Large intestine (tissue), 3 donors: ENCODE measurements at regions not wholly inside any gene's neighbourhood (a gene's known extent, or its start where the extent isn't known, plus 50 kb on each side); places are given as distances from the start of the nearest gene placed in this dataset.

Source experiments
- DNase-seq, 2 donors: peaks; one replicate each; pipeline versions ENCODE4 v3.0.0 to v3.0.0-alpha.2; 2013
- H3K27ac ChIP-seq: one replicate; pipeline ENCODE4 v1.5.1; 2013; ENCODE audit warnings: low read length
- H3K27me3 ChIP-seq: 2 replicates; pipeline ENCODE4 v1.6.1; 2013; ENCODE audit warnings: low read length; ENCODE audit not compliant: control insufficient read depth, insufficient read depth
- H3K36me3 ChIP-seq: 2 replicates; pipeline ENCODE4 v1.6.1; 2013; ENCODE audit warnings: low read length; ENCODE audit not compliant: control insufficient read depth, insufficient read depth
- H3K4me1 ChIP-seq: one replicate; pipeline ENCODE4 v1.6.1; 2013; ENCODE audit warnings: low read length; ENCODE audit not compliant: control insufficient read depth, insufficient read depth
- H3K4me3 ChIP-seq: one replicate; pipeline ENCODE4 v1.5.1; 2013; ENCODE audit warnings: low read length
- H3K9me3 ChIP-seq: one replicate; pipeline ENCODE4 v1.6.1; 2013; ENCODE audit warnings: mild to moderate bottlenecking, low read depth, low read length, moderate library complexity; ENCODE audit not compliant: control insufficient read depth
- WGBS: methylation state at CpG from one replicate; pipeline ENCODE4 v1.1.5; 2013; ENCODE audit warnings: low lambda C conversion rate; ENCODE audit not compliant: insufficient coverage; 5-methylcytosine and 5-hydroxymethylcytosine counted together

GRCh38 chr4:32417113-32417704 is 1697.0 kb downstream of the PCDH7 start:
- 90% methylated on average over 2 of the region's 3 CpGs for WGBS
- Histone ChIP-seq H3K27ac (no peak overlapping the region), H3K4me1 (no peaks in the 10 kb centered on the region), H3K9me3 (no peaks in the 10 kb centered on the region), H3K4me3 (no peak overlapping the region), H3K36me3 (no peaks in the 10 kb centered on the region), H3K27me3 (no peaks in the 10 kb centered on the region)
- DNase-seq = no peak

DNA sequence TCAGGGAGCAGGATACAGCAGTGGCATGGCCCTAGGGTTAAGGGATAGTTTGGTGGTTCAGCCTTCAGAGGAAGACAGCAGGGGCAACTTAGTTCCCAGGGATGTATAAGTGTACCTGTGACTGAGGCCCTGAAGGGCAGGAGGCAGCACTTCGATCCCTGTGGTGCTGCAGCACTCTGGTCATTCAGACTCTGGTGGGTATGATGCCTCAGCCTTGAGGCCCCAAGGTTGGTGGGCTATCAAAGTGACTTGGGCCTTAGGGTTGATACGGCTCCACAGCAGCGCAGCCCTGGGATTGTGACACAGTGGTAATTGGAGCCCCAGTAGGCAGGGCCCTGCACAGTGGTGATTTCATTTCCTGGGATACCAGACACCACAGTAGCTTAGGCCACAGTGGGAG is 1703.1 kb downstream of the PCDH7 start:
- WGBS = no CpG with 5 or more reads among the region's 3 CpGs

GRCh38 chr4:32425243-32425642 is 1705.1 kb downstream of the PCDH7 start:
- no peak overlapping the region for H3K27ac ChIP-seq
- DNase-seq = no peak
- H3K36me3 ChIP-seq = no peaks in the 10 kb centered on the region
- no peaks in the 10 kb centered on the region for H3K4me1 ChIP-seq
- H3K9me3 ChIP-seq = peaks cover 3% of the 10 kb centered on the region
- WGBS = 79% methylated on average over 3 of the region's 3 CpGs
- H3K4me3 ChIP-seq = no peak overlapping the region
- H3K27me3 ChIP-seq = no peaks in the 10 kb centered on the region

More for the DNA sequence above, 1703.1 kb downstream of the PCDH7 start:
- Histone ChIP-seq H3K9me3 (peaks cover 3% of the 10 kb centered on the region), H3K4me1 (no peaks in the 10 kb centered on the region), H3K4me3 (no peak overlapping the region), H3K36me3 (no peaks in the 10 kb centered on the region), H3K27ac (no peak overlapping the region), H3K27me3 (no peaks in the 10 kb centered on the region)
- no peak for DNase-seq

GRCh38 chr4:32427566-32427965 is 1707.4 kb downstream of the PCDH7 start:
- 100% methylated on average over 3 of the region's 7 CpGs for WGBS
- Histone ChIP-seq H3K27ac (no peak overlapping the region), H3K36me3 (no peaks in the 10 kb centered on the region), H3K27me3 (no peaks in the 10 kb centered on the region), H3K9me3 (peaks cover 3% of the 10 kb centered on the region), H3K4me1 (no peaks in the 10 kb centered on the region), H3K4me3 (no peak overlapping the region)
- no peak for DNase-seq

DNA sequence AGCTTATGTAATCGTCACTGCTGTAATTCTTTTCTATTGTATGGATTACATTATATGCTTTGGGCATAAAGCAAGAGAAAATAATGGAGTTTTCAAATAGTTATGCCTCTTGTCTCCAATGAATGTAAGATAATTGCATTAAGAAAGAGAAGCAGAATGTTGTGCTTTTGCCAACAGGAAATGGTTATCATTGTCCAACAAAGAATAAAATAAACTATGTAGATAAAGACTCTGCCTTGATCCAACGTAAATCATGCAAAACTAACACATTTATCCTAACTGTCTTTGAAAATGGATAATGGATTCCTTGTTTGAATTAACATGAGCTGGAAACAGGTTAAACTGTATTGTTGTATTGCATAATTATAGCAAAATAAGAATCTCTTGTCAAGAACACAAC is 1709.0 kb downstream of the PCDH7 start:
- H3K27me3 ChIP-seq = no peaks in the 10 kb centered on the region
- H3K36me3 ChIP-seq = no peaks in the 10 kb centered on the region
- H3K4me3 ChIP-seq = no peak overlapping the region
- no peaks in the 10 kb centered on the region for H3K4me1 ChIP-seq
- DNase-seq = no peak
- H3K27ac ChIP-seq = no peak overlapping the region
- H3K9me3 ChIP-seq = no peaks in the 10 kb centered on the region
- WGBS = 75% methylated on average over 1 of the region's 2 CpGs

DNA sequence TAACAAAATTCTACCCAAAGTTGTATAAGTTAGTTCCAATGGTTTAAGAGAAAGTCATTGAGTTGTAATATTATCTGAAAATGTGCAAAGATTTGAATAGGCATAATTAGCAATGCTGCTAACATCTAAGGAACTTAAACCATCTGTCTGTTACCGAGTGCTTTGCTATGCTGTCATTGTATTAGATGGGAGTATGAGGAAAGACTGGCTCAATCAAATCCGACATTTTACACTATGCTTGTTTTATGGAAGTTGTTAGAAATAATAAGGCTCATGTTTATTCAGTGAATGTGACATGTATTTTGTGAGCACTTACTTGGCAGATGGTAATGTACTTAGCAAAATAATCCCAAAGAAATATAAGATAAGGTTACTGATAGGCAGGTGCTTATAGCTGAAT is 1715.1 kb downstream of the PCDH7 start:
- Histone ChIP-seq H3K4me1 (no peaks in the 10 kb centered on the region), H3K27me3 (no peaks in the 10 kb centered on the region), H3K36me3 (no peaks in the 10 kb centered on the region), H3K9me3 (no peaks in the 10 kb centered on the region), H3K27ac (no peak overlapping the region), H3K4me3 (no peak overlapping the region)
- no peak for DNase-seq
- 67% methylated on average over 1 of the region's 2 CpGs for WGBS

DNA sequence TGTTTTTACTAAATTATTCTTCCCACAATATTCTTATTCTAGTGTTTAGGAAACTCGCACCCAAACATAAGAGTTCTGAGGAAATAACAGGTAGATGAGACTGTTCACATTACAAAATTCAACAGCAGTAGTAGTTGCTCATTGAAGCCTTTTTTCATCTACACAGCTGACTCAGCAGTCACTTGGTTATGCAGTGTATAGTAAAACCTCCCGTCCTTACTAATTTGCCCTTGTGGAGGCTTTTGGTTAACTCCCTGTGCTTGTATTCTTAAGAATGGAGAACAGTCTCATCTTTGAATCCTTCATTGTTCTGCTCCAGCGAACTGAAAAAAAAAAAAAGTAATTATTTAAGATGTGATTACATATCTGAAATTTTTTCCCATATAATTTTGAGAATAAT is 1716.6 kb downstream of the PCDH7 start:
- Histone ChIP-seq H3K9me3 (no peaks in the 10 kb centered on the region), H3K4me1 (no peaks in the 10 kb centered on the region), H3K4me3 (no peak overlapping the region), H3K27ac (no peak overlapping the region), H3K27me3 (no peaks in the 10 kb centered on the region), H3K36me3 (no peaks in the 10 kb centered on the region)
- DNase-seq = no peak
- WGBS = 72% methylated on average over 2 of the region's 3 CpGs

- WGBS = 100% methylated on average over 1 of the region's 3 CpGs
- no peak overlapping the region for H3K27ac ChIP-seq
- H3K4me3 ChIP-seq = no peak overlapping the region
- no peaks in the 10 kb centered on the region for H3K9me3 ChIP-seq
- H3K4me1 ChIP-seq = no peaks in the 10 kb centered on the region
- no peaks in the 10 kb centered on the region for H3K36me3 ChIP-seq
- no peaks in the 10 kb centered on the region for H3K27me3 ChIP-seq
- DNase-seq = peak in 1 of 2 donors; percentile 2
Observed at GRCh38 chr4:32440391-32440790, 1720.2 kb downstream of the PCDH7 start.

- Histone ChIP-seq H3K27ac (no peak overlapping the region), H3K36me3 (no peaks in the 10 kb centered on the region), H3K27me3 (no peaks in the 10 kb centered on the region), H3K4me1 (no peaks in the 10 kb centered on the region), H3K4me3 (no peak overlapping the region), H3K9me3 (no peaks in the 10 kb centered on the region)
- DNase-seq = no peak
- no CpG with 5 or more reads among the region's 1 CpG for WGBS
Observed at GRCh38 chr4:32454482-32454881, 1734.3 kb downstream of the PCDH7 start.

DNA sequence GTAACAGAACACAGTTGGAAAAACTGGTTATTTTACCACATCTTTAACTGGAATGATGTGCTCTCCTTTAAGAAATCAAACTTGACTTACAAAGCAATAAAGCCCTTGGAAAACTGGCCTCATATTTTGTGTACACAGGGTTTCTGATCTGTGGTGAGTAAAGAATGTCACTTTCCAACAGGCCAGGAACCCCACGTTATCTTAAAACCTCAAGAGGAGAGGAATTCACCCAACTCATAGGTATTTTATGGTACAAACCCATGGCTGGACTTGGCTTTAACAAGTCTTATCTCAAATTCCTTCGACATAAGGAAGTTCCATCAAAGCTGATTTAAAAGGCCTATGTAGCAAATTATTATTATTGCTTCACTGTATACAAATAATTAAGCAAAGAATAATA is 1735.1 kb downstream of the PCDH7 start:
- DNase-seq = no peak
- H3K27ac ChIP-seq = no peak overlapping the region
- no peaks in the 10 kb centered on the region for H3K27me3 ChIP-seq
- H3K9me3 ChIP-seq = no peaks in the 10 kb centered on the region
- no peak overlapping the region for H3K4me3 ChIP-seq
- no peaks in the 10 kb centered on the region for H3K36me3 ChIP-seq
- no peaks in the 10 kb centered on the region for H3K4me1 ChIP-seq
- no CpG with 5 or more reads among the region's 2 CpGs for WGBS

- WGBS = no CpG with 5 or more reads among the region's 1 CpG
- no peaks in the 10 kb centered on the region for H3K4me1 ChIP-seq
- H3K4me3 ChIP-seq = no peak overlapping the region
- no peak overlapping the region for H3K27ac ChIP-seq
- DNase-seq = no peak
- no peaks in the 10 kb centered on the region for H3K9me3 ChIP-seq
- H3K36me3 ChIP-seq = no peaks in the 10 kb centered on the region
- H3K27me3 ChIP-seq = no peaks in the 10 kb centered on the region
Observed at GRCh38 chr4:32460972-32461371, 1740.8 kb downstream of the PCDH7 start.
